AG20443 (cell line): ENCODE measurements at regions not wholly inside any gene's neighbourhood (a gene's known extent, or its start where the extent isn't known, plus 50 kb on each side); places are given as distances from the start of the nearest gene placed in this dataset.

Experiments
- DNase-seq: peaks from one replicate; pipeline ENCODE4 v3.0.0; 2012; ENCODE audit warnings: low spot score, mixed read lengths

DNA sequence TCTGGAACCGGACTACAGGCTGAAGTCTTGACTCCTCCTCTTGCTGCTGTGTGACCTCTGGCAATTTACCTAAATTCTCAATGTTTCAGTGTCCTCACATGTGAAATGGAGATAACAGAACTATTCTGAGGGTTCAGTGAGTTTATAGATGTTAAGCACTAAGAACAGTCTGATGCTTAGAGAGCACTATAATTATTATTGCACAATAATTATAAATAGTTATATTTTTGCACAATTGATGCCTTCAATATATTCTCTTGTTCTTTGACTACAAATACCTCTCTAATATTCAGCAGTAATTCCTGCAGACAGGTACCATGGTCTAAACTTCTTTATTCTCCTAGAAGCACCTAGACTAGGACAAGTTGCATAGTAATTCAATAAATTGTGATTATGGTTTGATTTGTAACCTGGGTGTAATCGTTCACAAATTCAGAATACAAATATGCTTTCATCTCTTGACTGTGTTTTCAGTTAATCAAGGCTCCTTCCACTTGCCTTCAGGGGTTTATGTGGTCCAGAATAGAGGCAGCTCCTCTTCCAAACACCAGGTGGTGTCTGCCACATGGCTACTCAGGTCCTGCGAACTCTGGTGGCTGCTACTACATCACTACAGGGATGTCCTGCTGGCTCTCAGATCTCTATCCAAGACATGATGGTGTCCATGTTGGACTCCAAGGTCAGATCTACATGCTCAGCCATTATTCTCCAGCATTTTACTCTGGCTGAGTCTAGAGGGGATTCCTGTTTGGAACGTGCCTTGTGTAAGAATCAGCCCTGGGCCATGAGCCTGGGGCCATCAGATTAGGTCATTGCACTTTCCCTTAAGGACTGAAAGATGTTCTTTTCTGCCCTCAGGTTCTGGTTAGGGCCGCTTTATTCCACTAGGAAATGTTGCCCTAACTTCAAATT is 103.4 kb downstream of the QRFPR start:
- no peak for DNase-seq

- no peak for DNase-seq
Measured at GRCh38 chr4:121273191-121273590, 107.6 kb downstream of the QRFPR start.

DNA sequence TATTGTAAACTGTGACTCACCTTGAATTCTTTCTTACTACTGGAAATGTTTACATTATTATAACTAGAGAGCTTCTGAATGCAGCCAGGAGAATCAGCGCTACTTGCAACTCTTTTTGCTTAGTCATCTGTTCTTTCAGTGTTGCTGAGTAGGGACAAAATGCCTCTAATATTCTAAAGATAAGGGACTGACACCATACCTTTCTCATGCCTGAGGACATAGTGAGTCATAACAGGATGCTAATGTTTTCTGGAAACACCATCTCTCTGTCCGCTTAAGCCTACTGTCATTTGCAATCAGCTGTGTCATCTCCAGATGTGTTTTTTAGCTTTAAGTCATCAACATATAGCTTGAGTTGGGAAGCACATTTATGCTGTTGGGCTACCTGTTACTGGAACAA is 108.3 kb downstream of the QRFPR start:
- no peak for DNase-seq

- DNase-seq = no peak
Measured at GRCh38 chr4:121270389-121270788, 106.3 kb upstream of the TNIP3 start.

DNA sequence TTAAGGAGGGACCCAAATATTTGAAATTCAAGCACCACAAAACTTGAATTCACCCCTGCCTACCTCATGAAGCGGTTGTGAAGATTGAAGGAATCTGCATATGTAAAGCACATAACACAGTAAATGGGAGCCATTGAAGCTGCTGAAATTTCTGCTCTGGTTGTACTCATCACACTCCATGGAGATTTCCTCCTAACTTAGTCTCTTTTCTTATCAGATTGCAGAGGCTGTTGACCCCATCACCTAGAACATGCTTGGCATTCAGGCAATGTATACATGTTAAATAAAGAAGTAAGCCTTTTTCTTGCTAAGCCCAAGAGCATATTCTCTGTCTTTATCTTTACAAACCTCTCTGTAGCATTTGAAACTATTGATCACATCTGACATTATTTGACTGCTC is 104.9 kb upstream of the TNIP3 start:
- DNase-seq = no peak

GRCh38 chr4:121266982-121267381 is 102.9 kb upstream of the TNIP3 start:
- DNase-seq = no peak

GRCh38 chr4:121256887-121257466 is 92.9 kb upstream of the TNIP3 start:
- DNase-seq = no peak

- DNase-seq = peak; percentile 81
Measured at GRCh38 chr4:121255986-121256750, 92.0 kb upstream of the TNIP3 start.

DNA sequence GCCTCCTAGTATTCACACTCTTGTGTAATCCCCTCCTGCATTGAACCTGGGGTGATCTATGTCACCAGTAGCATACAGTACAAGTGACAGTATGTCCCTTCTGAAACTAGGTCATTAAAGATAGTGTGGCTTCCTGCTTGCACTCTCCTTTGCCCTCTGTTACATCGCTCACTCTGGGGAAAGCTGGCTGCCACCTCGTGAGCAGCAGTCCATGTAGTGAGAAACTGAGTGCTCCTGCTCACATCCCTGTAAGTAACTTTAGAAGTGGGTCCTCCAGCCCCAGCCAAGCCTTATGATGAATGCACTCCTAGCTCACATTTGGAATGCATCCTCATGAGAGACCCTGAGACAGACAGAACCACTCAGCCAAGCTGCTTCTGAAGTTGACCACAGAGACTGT is 89.8 kb upstream of the TNIP3 start:
- DNase-seq = no peak

DNA sequence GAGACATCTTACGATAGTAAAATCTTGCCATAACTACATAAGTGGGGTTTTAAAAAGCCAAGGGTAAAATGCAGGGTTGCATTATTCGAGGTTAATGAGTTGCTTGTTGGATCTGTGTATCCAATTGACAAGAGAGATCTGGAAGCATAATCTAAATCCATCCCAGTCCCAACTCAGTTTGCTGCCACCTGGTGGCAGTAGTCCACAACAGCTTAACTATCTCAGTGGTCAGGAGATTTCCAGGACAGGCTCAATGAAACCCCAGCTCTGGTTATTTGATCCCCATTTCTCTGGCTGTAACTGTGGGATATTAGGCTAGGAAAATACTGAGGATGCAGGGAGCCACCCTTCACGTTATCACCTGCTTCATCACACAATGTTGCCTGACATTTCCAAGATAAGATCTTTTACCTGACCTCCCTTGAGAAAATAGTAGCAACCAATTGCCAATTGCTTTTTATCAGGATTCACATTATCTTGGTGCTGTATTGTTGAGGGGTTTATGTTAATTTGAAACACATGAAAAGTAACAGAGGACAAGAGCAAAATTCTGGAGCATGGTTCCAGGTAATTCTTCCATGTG is 88.2 kb upstream of the TNIP3 start:
- peak; percentile 82 for DNase-seq

DNA sequence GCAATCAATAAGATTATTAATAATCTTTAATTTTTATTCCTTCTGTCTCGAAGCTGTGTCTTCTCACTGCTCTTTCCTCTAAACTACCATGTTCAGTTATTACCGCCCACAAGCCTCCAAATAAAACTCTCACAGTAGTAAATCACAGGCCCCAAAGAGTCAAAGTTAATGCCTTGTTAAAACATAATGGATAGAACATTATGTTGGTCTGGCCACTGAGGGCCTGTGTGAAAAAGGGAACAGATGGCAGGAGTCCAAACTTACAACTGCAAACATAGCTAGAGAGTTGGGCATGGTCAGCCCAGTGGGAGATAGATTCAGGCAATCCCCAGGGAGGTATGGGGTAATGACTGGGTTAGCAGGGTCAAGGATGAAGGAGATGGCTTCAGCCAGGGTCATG is 84.6 kb upstream of the TNIP3 start:
- DNase-seq = no peak

DNA sequence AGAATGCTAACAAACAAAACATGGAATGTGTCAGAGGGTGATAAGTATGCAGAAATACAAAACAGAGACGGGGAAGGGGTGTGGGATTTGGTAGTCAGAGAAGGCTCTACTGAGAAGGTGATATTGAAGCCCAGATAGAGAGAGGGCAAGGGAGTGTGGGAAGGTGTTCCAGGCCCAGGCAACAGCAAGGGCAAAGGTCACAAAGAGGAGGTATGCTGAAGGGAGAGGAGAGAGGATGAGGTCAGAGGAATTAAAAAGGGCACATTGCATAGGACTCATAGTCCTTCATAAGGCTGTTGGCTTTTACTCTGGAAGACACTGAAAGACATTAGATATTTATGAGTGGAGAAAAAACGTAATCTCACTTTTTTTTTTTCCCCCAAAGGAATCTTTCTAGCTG is 82.6 kb upstream of the TNIP3 start:
- no peak for DNase-seq

- DNase-seq = no peak
Measured at GRCh38 chr4:121243485-121243884, 79.4 kb upstream of the TNIP3 start.

GRCh38 chr4:121242188-121242750 is 78.1 kb upstream of the TNIP3 start:
- DNase-seq = no peak

DNA sequence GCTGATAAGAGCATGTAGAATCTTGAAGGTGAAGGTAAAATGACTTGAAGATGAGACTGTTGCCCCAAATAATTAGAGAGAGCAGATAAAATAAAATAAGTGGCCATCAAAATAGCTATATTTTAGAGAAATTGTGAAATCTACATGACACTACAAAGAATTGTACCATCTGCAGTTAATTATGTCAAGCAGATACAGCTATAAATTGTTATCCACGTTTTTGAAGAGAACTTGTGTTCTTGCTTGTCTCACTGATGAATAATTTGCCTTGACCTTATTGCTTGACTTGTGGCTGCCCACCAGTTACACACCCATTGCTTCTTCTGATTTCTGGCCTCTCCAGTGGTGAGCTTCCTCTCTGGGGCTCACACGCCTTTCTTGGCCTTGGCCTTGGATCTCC is 75.8 kb upstream of the TNIP3 start:
- DNase-seq = no peak

DNA sequence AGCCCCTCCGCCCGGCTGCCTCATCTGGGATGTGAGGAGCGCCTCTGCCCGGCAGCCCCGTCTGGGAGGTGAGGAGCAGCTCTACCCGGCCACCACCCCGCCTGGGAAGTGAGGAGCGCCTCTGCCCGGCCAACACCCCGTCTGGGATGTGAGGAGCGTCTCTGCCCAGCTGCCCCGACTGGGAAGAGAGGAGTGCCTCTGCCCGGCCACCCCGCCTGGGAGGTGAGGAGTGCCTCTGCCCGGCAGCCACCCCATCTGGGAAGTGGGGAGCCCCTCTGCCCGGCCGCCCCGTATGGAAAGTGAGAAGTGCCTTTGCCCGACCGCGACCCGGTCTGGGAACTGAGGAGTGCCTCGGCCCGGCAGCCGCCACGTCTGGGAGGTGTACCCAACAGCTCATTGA is 74.3 kb upstream of the TNIP3 start:
- no peak for DNase-seq

- no peak for DNase-seq
Measured at GRCh38 chr4:121237069-121237399, 72.9 kb upstream of the TNIP3 start.

GRCh38 chr4:121236353-121237068 is 72.4 kb upstream of the TNIP3 start:
- no peak for DNase-seq

DNA sequence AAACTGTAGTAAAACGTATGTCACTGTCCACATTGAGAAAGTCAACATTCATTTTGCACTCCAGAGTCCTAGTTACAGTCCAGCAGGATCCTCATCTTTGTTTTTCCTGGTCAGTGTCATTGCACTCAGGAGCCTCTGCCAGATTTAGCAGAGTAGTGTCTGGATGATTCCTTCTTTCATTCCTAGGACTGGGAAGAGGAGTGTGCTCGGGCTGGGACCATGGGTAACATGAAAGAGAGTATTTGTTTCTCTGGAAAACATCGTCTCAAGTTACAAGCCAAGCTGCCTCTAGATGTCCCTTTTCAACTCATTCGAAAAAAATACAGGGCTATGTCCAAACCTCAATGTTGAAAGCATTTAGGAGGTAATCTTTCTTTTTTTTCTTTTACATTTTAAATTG is 69.9 kb upstream of the TNIP3 start:
- DNase-seq = no peak

DNA sequence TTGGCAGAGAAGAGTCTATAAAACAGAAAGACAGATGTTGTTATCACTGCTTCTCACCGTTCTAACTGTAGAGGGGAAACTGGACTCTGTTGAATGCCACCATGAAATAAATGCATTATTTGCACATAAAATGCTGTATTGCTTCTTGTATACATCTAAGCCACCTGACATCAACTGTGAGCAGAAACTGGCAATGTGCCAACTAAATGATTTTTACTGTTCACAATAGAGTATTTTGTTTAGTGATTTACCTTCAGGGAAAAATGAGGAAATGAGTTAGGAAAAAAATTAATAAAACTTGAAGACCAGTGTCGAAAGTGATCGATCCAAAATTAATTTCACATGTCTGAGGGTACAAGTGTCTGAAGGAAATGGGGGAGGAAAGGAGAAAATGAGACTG is 65.9 kb upstream of the TNIP3 start:
- no peak for DNase-seq

GRCh38 chr4:121228848-121229247 is 64.7 kb upstream of the TNIP3 start:
- no peak for DNase-seq

DNA sequence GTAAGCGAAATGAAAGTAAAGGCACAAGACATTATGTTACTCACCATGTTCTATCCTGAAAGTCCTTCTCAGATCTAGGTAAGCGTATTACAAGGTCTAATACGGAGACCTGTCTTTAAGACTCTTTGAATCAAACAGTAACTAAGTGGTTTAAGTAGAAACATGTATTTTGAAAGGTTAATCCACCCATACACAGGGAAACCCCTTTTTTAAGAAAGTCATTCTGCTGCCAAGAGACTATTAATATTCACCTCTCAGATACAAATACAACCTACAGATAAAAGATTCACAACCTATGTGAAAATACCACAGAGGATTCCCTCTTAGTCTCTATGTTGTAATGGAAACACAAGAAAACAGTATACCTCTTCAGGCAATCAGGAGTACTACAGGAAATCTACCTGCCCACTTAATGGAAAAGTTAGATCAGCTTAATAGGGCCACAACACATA is 63.2 kb upstream of the TNIP3 start:
- DNase-seq = no peak
